ENCODE measurements at regions not wholly inside any gene's neighbourhood (a gene's known extent, or its start where the extent isn't known, plus 50 kb on each side); places are given as distances from the start of the nearest gene placed in this dataset.

- ATAC-seq (ENCODE audit: insufficient number of reproducible peaks, low FRiP score, low read depth) (no peak), DNase-seq (ENCODE audit: low spot score) (no peak)
- H3K27me3 ChIP-seq (replicated peaks; ENCODE audit: insufficient read depth) = no peaks in the 10 kb centered on the region
- no peaks in the 10 kb centered on the region for H3K9me3 ChIP-seq
- peak overlapping the region; percentile 55 to 85 for H3K27ac ChIP-seq
- TF ChIP-seq, protein P1, sequence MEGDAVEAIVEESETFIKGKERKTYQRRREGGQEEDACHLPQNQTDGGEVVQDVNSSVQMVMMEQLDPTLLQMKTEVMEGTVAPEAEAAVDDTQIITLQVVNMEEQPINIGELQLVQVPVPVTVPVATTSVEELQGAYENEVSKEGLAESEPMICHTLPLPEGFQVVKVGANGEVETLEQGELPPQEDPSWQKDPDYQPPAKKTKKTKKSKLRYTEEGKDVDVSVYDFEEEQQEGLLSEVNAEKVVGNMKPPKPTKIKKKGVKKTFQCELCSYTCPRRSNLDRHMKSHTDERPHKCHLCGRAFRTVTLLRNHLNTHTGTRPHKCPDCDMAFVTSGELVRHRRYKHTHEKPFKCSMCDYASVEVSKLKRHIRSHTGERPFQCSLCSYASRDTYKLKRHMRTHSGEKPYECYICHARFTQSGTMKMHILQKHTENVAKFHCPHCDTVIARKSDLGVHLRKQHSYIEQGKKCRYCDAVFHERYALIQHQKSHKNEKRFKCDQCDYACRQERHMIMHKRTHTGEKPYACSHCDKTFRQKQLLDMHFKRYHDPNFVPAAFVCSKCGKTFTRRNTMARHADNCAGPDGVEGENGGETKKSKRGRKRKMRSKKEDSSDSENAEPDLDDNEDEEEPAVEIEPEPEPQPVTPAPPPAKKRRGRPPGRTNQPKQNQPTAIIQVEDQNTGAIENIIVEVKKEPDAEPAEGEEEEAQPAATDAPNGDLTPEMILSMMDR (IDR thresholded peaks at IDR 0.05) = no peak
- no peak overlapping the region for H3K4me3 ChIP-seq
- peaks cover 45 to 75% of the 10 kb centered on the region in 2 donors for H3K4me1 ChIP-seq (ENCODE audit: control insufficient read depth in 1 of 2, low read depth in 2 of 2)
- H3K36me3 ChIP-seq = no peaks in the 10 kb centered on the region
Measured at GRCh38 chr6:82015043-82015442, 232.5 kb downstream of the IBTK start.

- Histone ChIP-seq H3K27me3 (replicated peaks; ENCODE audit: insufficient read depth) (no peaks in the 10 kb centered on the region), H3K27ac (peak overlapping the region; percentile 55 to 85), H3K9me3 (no peaks in the 10 kb centered on the region), H3K36me3 (no peaks in the 10 kb centered on the region), H3K4me1 (ENCODE audit: control insufficient read depth in 1 of 2, low read depth in 2 of 2) (peaks cover 45 to 73% of the 10 kb centered on the region in 2 donors), H3K4me3 (peak overlapping the region; percentile 2)
- DNase-seq (ENCODE audit: low spot score) (no peak), ATAC-seq (ENCODE audit: insufficient number of reproducible peaks, low FRiP score, low read depth) (peak; percentile 23)
- TF ChIP-seq, protein P1 (IDR thresholded peaks at IDR 0.05) = no peak
Measured at GRCh38 chr6:82013561-82014530, 233.7 kb downstream of the IBTK start.

DNA sequence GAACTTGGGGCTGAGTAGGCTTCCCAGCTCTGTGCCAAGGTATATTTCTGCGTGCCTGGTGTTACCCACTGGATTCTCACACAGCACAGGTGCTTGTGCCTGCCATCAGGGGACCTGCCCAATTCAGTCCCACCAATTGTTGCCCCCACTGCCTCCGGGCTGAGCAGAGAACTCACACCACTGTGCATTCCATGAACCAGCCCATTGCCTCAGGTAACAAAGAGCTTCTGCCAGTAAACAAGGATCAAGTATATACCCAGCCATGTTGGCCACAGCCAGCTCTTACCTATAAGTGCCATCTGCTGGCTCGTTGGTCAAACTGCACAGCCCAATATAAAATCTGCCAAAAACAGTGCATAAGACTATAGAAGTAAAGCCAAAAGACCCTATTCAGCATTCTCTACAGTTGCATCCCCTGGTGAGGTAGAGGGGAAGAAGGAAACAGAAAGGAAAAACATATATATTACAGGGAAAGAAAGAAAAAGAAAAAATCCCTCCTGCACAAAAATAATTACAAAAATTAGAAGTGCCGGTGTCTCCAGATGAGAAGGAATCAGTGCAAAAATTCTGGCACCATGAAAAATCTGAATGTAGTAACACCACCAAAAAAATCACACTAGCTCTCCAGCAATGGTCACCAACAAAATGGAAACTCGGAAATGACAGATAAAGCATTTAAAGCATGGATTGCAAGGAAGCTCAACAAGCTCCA is 241.4 kb downstream of the IBTK start:
- Histone ChIP-seq H3K27ac (no peak overlapping the region), H3K4me1 (ENCODE audit: control insufficient read depth in 1 of 2, low read depth in 2 of 2) (no peaks in the 10 kb centered on the region), H3K36me3 (no peaks in the 10 kb centered on the region), H3K27me3 (replicated peaks; ENCODE audit: insufficient read depth) (no peaks in the 10 kb centered on the region), H3K9me3 (no peaks in the 10 kb centered on the region), H3K4me3 (no peak overlapping the region)
- DNase-seq (ENCODE audit: low spot score) (no peak), ATAC-seq (ENCODE audit: insufficient number of reproducible peaks, low FRiP score, low read depth) (no peak)
- TF ChIP-seq, protein P1 (IDR thresholded peaks at IDR 0.05) = peak; percentile 61

- ATAC-seq (ENCODE audit: insufficient number of reproducible peaks, low FRiP score, low read depth) (no peak), DNase-seq (ENCODE audit: low spot score) (no peak)
- Histone ChIP-seq H3K4me1 (ENCODE audit: control insufficient read depth in 1 of 2, low read depth in 2 of 2) (peaks cover 19 to 27% of the 10 kb centered on the region in 2 donors), H3K27ac (no peak overlapping the region), H3K4me3 (no peak overlapping the region), H3K9me3 (no peaks in the 10 kb centered on the region), H3K27me3 (replicated peaks; ENCODE audit: insufficient read depth) (no peaks in the 10 kb centered on the region), H3K36me3 (no peaks in the 10 kb centered on the region)
- TF ChIP-seq, protein P1 (IDR thresholded peaks at IDR 0.05) = no peak
Measured at GRCh38 chr6:82000551-82000950, 247.0 kb downstream of the IBTK start.

DNA sequence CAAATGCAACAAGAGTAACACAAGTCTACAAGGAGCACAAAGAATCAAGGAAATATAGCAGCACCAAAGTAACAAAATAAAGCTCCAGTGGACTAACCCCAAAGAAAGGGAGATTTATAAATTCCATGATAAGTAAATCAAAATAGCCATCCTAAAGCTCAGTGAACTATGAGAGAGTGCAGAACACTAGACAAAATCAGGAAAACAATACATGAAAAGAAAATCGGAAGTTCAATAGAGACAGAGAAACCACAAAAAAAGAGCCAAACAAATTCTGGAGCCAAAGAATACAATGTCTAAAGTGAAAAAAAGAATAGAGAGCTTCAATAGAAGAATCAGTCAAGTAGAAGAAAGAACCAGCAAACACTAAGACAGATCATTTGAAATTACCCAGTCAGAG is 247.3 kb upstream of the TENT5A start:
- Histone ChIP-seq H3K4me1 (ENCODE audit: control insufficient read depth in 1 of 2, low read depth in 2 of 2) (peaks cover 19 to 27% of the 10 kb centered on the region in 2 donors), H3K27me3 (replicated peaks; ENCODE audit: insufficient read depth) (no peaks in the 10 kb centered on the region), H3K27ac (no peak overlapping the region), H3K4me3 (no peak overlapping the region), H3K36me3 (no peaks in the 10 kb centered on the region), H3K9me3 (no peaks in the 10 kb centered on the region)
- DNase-seq (ENCODE audit: low spot score) = no peak
- ATAC-seq (ENCODE audit: insufficient number of reproducible peaks, low FRiP score, low read depth) = no peak
- TF ChIP-seq, protein P1 (IDR thresholded peaks at IDR 0.05) = no peak

All from thoracic aorta (tissue), 2 donors.